Gastrocnemius medialis (tissue), 4 donors: ENCODE measurements at regions not wholly inside any gene's neighbourhood (a gene's known extent, or its start where the extent isn't known, plus 50 kb on each side); places are given as distances from the start of the nearest gene placed in this dataset.

Source experiments
- CTCF ChIP-seq, 5 experiments: fragments of 450-650 bp in 3 of 5; fragments of 200-600 bp in 2 of 5; sonication (generic) in 2 of 5; IDR thresholded peaks in 4 of 5; conservative IDR thresholded peaks in 1 of 5; 1 replicate in 4 of 5; 2 replicates in 1 of 5; pipeline ENCODE4 v1.5.1; 2016 to 2019; ENCODE audit warnings: antibody characterized with exemption in 5 of 5, mild to moderate bottlenecking in 3 of 5, moderate library complexity in 3 of 5
- POLR2A ChIP-seq, 2 donors: fragments of 450-650 bp; IDR thresholded peaks; one replicate each; pipeline ENCODE4 v1.6.1; 2017; ENCODE audit warnings: antibody characterized with exemption in 2 of 2, mild to moderate bottlenecking in 2 of 2, moderate library complexity in 2 of 2

- TF ChIP-seq CTCF (IDR thresholded peaks at IDR 0.05 in 4 of 5, conservative IDR thresholded peaks at IDR 0.05 in 1 of 5): no peak
- TF ChIP-seq POLR2A (IDR thresholded peaks at IDR 0.05): no peak
Observed at GRCh38 chr5:23042226-23042625, 189.1 kb upstream of the CDH12 start.
